Lower lobe of right lung (tissue), 2 donors: ENCODE measurements at regions not wholly inside any gene's neighbourhood (a gene's known extent, or its start where the extent isn't known, plus 50 kb on each side); places are given as distances from the start of the nearest gene placed in this dataset.

Experiments used
- ATAC-seq, 2 donors: fragments of 200-7000 bp; cut with Tn5 transposase; one replicate each; pipeline ENCODE4 v1.9.1; 2020 to 2022; ENCODE audit warnings: mild to moderate bottlenecking in 2 of 2, moderate library complexity in 2 of 2
- DNase-seq: peaks from one replicate; pipeline ENCODE4 v3.0.0-alpha.2; 2020
- H3K27ac ChIP-seq: fragments of 200-600 bp; one replicate; pipeline ENCODE4 v1.8.0; 2022
- H3K27me3 ChIP-seq: fragments of 200-600 bp; one replicate; pipeline ENCODE4 v1.8.0; 2022; ENCODE audit warnings: low read depth
- H3K36me3 ChIP-seq: fragments of 200-600 bp; one replicate; pipeline ENCODE4 v1.8.0; 2022; ENCODE audit warnings: mild to moderate bottlenecking
- H3K4me1 ChIP-seq: fragments of 200-600 bp; one replicate; pipeline ENCODE4 v1.8.0; 2022
- H3K4me3 ChIP-seq: fragments of 200-600 bp; one replicate; pipeline ENCODE4 v1.8.0; 2022; ENCODE audit warnings: mild to moderate bottlenecking
- H3K9me3 ChIP-seq: fragments of 200-600 bp; one replicate; pipeline ENCODE4 v1.8.0; 2022
- CTCF ChIP-seq: fragments of 200-600 bp; IDR thresholded peaks from one replicate; pipeline ENCODE4 v1.8.0; 2022; ENCODE audit warnings: antibody characterized with exemption, mild to moderate bottlenecking
- intact Hi-C: fragments of 100-400 bp; cut with DNase I; formaldehyde crosslinking; loops from one replicate; pipeline ENCODE4 v1.11.0; 2022
- donor health status: DM: no; HTN: yes; CAD: no; lungs with severe emphysema.

GRCh38 chr11:29826878-29827277 is 190.0 kb downstream of the KCNA4 start:
- no peak overlapping the region for H3K27ac ChIP-seq
- no peaks in the 10 kb centered on the region for H3K27me3 ChIP-seq
- DNase-seq (no peak), ATAC-seq (no peak)
- intact Hi-C loops = no loop called here
- H3K9me3 ChIP-seq = no peaks in the 10 kb centered on the region
- H3K4me3 ChIP-seq = no peak overlapping the region
- H3K36me3 ChIP-seq = no peaks in the 10 kb centered on the region
- no peaks in the 10 kb centered on the region for H3K4me1 ChIP-seq
- TF ChIP-seq CTCF = no peak

GRCh38 chr11:29816359-29816758 is 200.5 kb downstream of the KCNA4 start:
- no peak overlapping the region for H3K4me3 ChIP-seq
- no peak for DNase-seq
- H3K36me3 ChIP-seq = no peaks in the 10 kb centered on the region
- H3K27me3 ChIP-seq = no peaks in the 10 kb centered on the region
- H3K27ac ChIP-seq = no peak overlapping the region
- H3K4me1 ChIP-seq = no peaks in the 10 kb centered on the region
- TF ChIP-seq CTCF = no peak
- intact Hi-C loops = no loop called here
- ATAC-seq = no peak
- no peaks in the 10 kb centered on the region for H3K9me3 ChIP-seq

GRCh38 chr11:29809121-29809520 is 207.7 kb downstream of the KCNA4 start:
- H3K36me3 ChIP-seq = no peaks in the 10 kb centered on the region
- no peaks in the 10 kb centered on the region for H3K9me3 ChIP-seq
- ATAC-seq (no peak), DNase-seq (no peak)
- no peak overlapping the region for H3K4me3 ChIP-seq
- H3K27ac ChIP-seq = no peak overlapping the region
- TF ChIP-seq CTCF = no peak
- no peaks in the 10 kb centered on the region for H3K4me1 ChIP-seq
- intact Hi-C loops = no loop called here
- H3K27me3 ChIP-seq = no peaks in the 10 kb centered on the region

GRCh38 chr11:29802522-29802921 is 214.3 kb downstream of the KCNA4 start:
- H3K27me3 ChIP-seq = no peaks in the 10 kb centered on the region
- H3K27ac ChIP-seq = no peak overlapping the region
- H3K36me3 ChIP-seq = no peaks in the 10 kb centered on the region
- no peaks in the 10 kb centered on the region for H3K9me3 ChIP-seq
- intact Hi-C loops = no loop called here
- no peak for TF ChIP-seq CTCF
- DNase-seq (no peak), ATAC-seq (no peak)
- no peaks in the 10 kb centered on the region for H3K4me1 ChIP-seq
- no peak overlapping the region for H3K4me3 ChIP-seq

- no peak for TF ChIP-seq CTCF
- intact Hi-C loops = no loop called here
Observed at GRCh38 chr11:29801561-29801960, 215.3 kb downstream of the KCNA4 start.

GRCh38 chr11:29786092-29786491 is 230.7 kb downstream of the KCNA4 start:
- ATAC-seq (no peak), DNase-seq (no peak)
- intact Hi-C loops = no loop called here
- Histone ChIP-seq H3K4me3 (no peak overlapping the region), H3K27ac (no peak overlapping the region), H3K27me3 (no peaks in the 10 kb centered on the region), H3K36me3 (no peaks in the 10 kb centered on the region), H3K9me3 (no peaks in the 10 kb centered on the region), H3K4me1 (no peaks in the 10 kb centered on the region)
- TF ChIP-seq CTCF = no peak

More at GRCh38 chr11:29801561-29801960, 215.3 kb downstream of the KCNA4 start:
- Histone ChIP-seq H3K27me3 (no peaks in the 10 kb centered on the region), H3K4me1 (no peaks in the 10 kb centered on the region), H3K36me3 (no peaks in the 10 kb centered on the region), H3K9me3 (no peaks in the 10 kb centered on the region), H3K27ac (no peak overlapping the region), H3K4me3 (no peak overlapping the region)
- DNase-seq = no peak
- ATAC-seq = no peak
